Activated T-helper 17 cell treated with anti-CD3 and anti-CD28 coated beads, Interleukin-2, amount 50 U/mL, for 72 hours (primary cell): ENCODE measurements at regions not wholly inside any gene's neighbourhood (a gene's known extent, or its start where the extent isn't known, plus 50 kb on each side); places are given as distances from the start of the nearest gene placed in this dataset.
A peak's percentile ranks its signal among the peaks of the same experiment; 100 is the strongest.
"Not testable (repeated sequence)": the region's sequence is repeated elsewhere in the genome, so short reads cannot be mapped to it uniquely, and the experiment has no call there.

Source experiments
- ATAC-seq: fragments of 150-1000 bp; cut with Tn5 transposase; replicated peaks from 2 replicates; pipeline ENCODE4 v1.10.0; 2021; ENCODE audit warnings: mild to moderate bottlenecking, moderate library complexity
- H3K27ac Mint-ChIP-seq: one replicate; pipeline ENCODE4 v1.8.0; 2022; ENCODE audit warnings: mixed read lengths
- H3K27me3 Mint-ChIP-seq: one replicate; pipeline ENCODE4 v1.8.0; 2022; ENCODE audit warnings: mixed read lengths
- H3K36me3 Mint-ChIP-seq: one replicate; pipeline ENCODE4 v1.8.0; 2022; ENCODE audit warnings: low read depth, mild to moderate bottlenecking, mixed read lengths
- H3K4me1 Mint-ChIP-seq: one replicate; pipeline ENCODE4 v1.8.0; 2022; ENCODE audit warnings: mixed read lengths
- H3K4me3 Mint-ChIP-seq: one replicate; pipeline ENCODE4 v1.8.0; 2022; ENCODE audit warnings: mild to moderate bottlenecking, mixed read lengths
- H3K9me3 Mint-ChIP-seq: one replicate; pipeline ENCODE4 v1.8.0; 2022; ENCODE audit warnings: mixed read lengths

GRCh38 chr12:9284197-9284596 is 76.0 kb upstream of the PZP start:
- peak; percentile 60 for ATAC-seq
- peaks cover 11% of the 10 kb centered on the region for H3K27me3 Mint-ChIP-seq
- H3K4me3 Mint-ChIP-seq, H3K36me3 Mint-ChIP-seq, H3K27ac Mint-ChIP-seq, H3K9me3 Mint-ChIP-seq, H3K4me1 Mint-ChIP-seq: not testable (repeated sequence)

DNA sequence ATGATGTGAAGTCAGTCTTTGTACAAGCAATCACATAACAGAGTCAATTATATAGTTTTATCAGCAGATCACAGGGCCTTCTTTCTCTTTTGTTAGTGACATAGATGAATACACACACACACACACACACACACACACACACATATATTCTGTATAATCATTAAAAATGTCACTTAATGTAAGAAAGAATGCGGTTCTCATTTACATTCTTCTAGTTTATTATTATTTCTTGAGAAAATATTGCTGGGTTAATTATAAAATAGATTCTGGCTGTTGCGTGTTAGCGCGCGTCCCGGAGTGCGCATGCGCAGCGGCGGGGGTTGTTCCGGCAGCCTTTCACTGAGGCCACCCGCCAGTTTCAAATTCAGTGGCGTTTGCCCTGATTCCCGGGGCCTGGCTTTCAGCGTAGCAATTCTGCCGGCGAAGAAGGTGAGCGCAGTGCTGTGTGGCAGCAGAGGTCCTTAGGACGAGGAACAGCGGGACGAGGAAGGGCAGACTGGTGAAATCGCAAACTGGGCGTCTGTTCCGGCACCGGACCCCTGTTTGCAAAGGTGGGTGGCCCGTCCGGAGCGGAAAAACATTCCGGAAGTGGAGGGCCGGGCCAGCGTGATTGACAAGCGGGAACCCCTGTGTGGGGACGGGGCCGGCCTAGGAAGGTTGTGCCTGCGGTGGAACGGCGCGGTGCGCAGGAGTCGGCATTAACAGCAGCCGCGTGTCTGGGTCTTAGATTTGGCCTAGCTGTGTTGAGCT is 75.3 kb upstream of the PZP start:
- H3K9me3 Mint-ChIP-seq, H3K36me3 Mint-ChIP-seq, H3K4me1 Mint-ChIP-seq: not testable (repeated sequence)
- Mint-ChIP-seq H3K27me3 (peaks cover 11% of the 10 kb centered on the region), H3K4me3 (peak overlapping the region; percentile 74), H3K27ac (peak overlapping the region; percentile 79)
- ATAC-seq, result peak; percentile 74

- peaks cover 19% of the 10 kb centered on the region for H3K27me3 Mint-ChIP-seq
- no peaks in the 10 kb centered on the region for H3K9me3 Mint-ChIP-seq
- no peak overlapping the region for H3K27ac Mint-ChIP-seq
- no peak for ATAC-seq
- no peak overlapping the region for H3K4me3 Mint-ChIP-seq
- no peaks in the 10 kb centered on the region for H3K36me3 Mint-ChIP-seq
- H3K4me1 Mint-ChIP-seq, result no peaks in the 10 kb centered on the region
Observed at GRCh38 chr12:9276990-9277389, 68.8 kb upstream of the PZP start.

GRCh38 chr12:9273276-9273675 is 65.1 kb upstream of the PZP start:
- Mint-ChIP-seq H3K4me3 (no peak overlapping the region), H3K9me3 (no peaks in the 10 kb centered on the region), H3K36me3 (no peaks in the 10 kb centered on the region), H3K27me3 (peaks cover 20% of the 10 kb centered on the region), H3K27ac (no peak overlapping the region), H3K4me1 (no peaks in the 10 kb centered on the region)
- ATAC-seq, result no peak

DNA sequence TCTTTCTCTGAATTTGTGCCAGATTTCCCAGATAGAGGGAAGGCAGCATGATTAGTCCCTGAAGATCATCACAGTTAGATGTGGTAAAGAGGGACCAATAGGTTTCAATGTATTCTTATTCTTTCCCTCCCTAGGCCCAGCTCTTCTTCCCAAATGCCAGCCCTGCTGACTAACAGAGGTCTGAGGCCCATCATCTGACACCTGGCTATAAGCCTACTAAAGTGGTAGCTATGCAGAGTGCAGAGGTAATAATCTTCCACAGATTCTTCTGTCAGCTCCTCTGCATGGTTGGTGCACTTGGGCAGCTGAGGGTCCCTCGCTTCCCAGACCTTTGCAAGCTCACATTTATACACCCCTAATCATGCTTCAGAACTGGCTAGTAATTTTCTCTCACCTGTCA is 63.7 kb upstream of the PZP start:
- no peak overlapping the region for H3K4me3 Mint-ChIP-seq
- peaks cover 18% of the 10 kb centered on the region for H3K27me3 Mint-ChIP-seq
- no peak for ATAC-seq
- H3K27ac Mint-ChIP-seq, result no peak overlapping the region
- no peaks in the 10 kb centered on the region for H3K9me3 Mint-ChIP-seq
- no peaks in the 10 kb centered on the region for H3K36me3 Mint-ChIP-seq
- H3K4me1 Mint-ChIP-seq, result no peaks in the 10 kb centered on the region

GRCh38 chr12:9264546-9264945 is 56.4 kb upstream of the PZP start:
- Mint-ChIP-seq H3K27me3 (peaks cover 3% of the 10 kb centered on the region), H3K27ac (no peak overlapping the region), H3K9me3 (no peaks in the 10 kb centered on the region), H3K36me3 (no peaks in the 10 kb centered on the region), H3K4me3 (no peak overlapping the region), H3K4me1 (no peaks in the 10 kb centered on the region)
- ATAC-seq, result no peak

DNA sequence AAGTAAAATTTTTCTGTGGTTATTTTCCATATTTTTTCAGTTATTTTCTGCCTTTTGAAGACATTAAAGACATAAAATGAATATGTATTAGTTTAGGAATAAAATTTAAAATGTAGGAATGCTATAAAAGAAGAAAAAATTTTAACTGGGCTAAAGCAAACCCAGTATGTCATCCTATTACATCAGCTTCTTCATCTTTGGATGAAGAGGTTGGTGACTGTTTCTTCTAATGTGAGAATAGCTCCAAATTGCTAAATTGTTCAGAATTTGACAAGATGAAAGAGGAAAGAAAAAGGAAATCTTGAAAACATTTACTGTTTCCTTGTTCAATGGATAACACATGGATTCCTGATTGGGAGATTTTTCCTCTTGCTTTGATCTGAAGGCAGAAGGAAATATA is 52.7 kb upstream of the PZP start:
- no peaks in the 10 kb centered on the region for H3K4me1 Mint-ChIP-seq
- H3K27me3 Mint-ChIP-seq, result peaks cover 3% of the 10 kb centered on the region
- H3K27ac Mint-ChIP-seq, result no peak overlapping the region
- no peaks in the 10 kb centered on the region for H3K36me3 Mint-ChIP-seq
- no peaks in the 10 kb centered on the region for H3K9me3 Mint-ChIP-seq
- ATAC-seq, result no peak
- H3K4me3 Mint-ChIP-seq, result no peak overlapping the region

- Mint-ChIP-seq H3K27ac (no peak overlapping the region), H3K9me3 (no peaks in the 10 kb centered on the region), H3K36me3 (no peaks in the 10 kb centered on the region), H3K27me3 (no peaks in the 10 kb centered on the region), H3K4me3 (no peak overlapping the region), H3K4me1 (no peaks in the 10 kb centered on the region)
- ATAC-seq, result no peak
Observed at GRCh38 chr12:9258676-9259075, 50.5 kb upstream of the PZP start.
